ENCODE measurements at regions not wholly inside any gene's neighbourhood (a gene's known extent, or its start where the extent isn't known, plus 50 kb on each side); places are given as distances from the start of the nearest gene placed in this dataset.
A peak's percentile ranks its signal among the peaks of the same experiment; 100 is the strongest.
"Not testable (repeated sequence)": the region's sequence is repeated elsewhere in the genome, so short reads cannot be mapped to it uniquely, and the experiment has no call there.

GRCh38 chr3:40901796-40902195 lies 297.5 kb upstream of the CTNNB1 start:
- Histone ChIP-seq H3K4me3 (no peak overlapping the region), H3K4me1 (no peaks in the 10 kb centered on the region), H3K27me3 (no peaks in the 10 kb centered on the region), H3K36me3 (no peaks in the 10 kb centered on the region), H3K9me3 (replicated peaks) (no peaks in the 10 kb centered on the region), H3K27ac (no peak overlapping the region)
- DNase-seq: no peak

DNA sequence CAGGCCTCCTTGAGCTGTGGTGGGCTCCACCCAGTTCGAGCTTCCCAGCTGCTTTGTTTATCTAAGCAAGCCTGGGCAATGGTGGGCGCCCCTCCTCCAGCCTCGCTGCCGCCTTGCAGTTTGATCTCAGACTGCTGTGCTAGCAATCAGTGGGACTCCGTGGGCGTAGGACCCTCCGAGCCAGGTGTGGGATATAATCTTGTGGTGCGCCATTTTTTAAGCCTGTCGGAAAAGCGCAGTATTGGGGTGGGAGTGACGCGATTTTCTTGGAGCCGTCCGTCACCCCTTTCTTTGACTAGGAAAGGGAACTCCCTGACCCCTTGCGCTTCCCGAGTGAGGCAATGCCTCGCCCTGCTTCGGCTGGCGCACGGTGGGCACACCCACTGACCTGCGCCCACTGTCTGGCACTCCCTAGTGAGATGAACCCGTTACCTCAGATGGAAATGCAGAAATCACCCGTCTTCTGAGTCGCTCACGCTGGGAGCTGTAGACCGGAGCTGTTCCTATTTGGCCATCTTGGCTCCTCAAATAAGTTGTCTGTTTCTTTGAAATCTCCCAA lies 291.3 kb upstream of the CTNNB1 start:
- not testable (repeated sequence) for H3K4me1 ChIP-seq; H3K4me3 ChIP-seq; H3K36me3 ChIP-seq; H3K27me3 ChIP-seq; H3K27ac ChIP-seq; H3K9me3 ChIP-seq (replicated peaks); DNase-seq

- Histone ChIP-seq H3K27me3 (no peaks in the 10 kb centered on the region), H3K27ac (no peak overlapping the region), H3K36me3 (no peaks in the 10 kb centered on the region), H3K4me1 (0 out of 2 replicates have a peak, but pooled peaks cover 2% of the 10 kb centered on the region), H3K9me3 (replicated peaks) (no peaks in the 10 kb centered on the region), H3K4me3 (no peak overlapping the region)
- peak in 1 of 2 experiments; percentile 8 for DNase-seq
These were observed 290.7 kb upstream of the CTNNB1 start for GRCh38 chr3:40908612-40909011.

DNA sequence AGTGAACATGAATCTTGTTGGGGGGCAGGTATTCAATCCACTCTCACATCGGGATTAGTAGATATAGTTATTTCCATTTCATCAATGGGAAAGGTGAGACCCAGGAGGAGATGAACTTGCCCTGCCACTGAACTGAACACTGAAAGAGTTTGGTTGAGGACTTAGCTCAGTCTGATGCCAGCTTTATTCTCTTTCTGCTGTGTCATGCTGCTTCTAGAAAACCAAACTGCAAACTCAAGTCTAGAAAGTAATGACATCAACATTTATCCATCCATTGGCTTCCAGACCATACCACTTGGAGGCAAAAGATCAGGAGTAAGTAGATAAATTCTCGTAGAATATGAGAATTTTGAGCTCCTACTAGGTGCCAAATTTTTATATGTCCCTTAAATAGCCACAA lies 288.0 kb upstream of the CTNNB1 start:
- Histone ChIP-seq H3K36me3 (no peaks in the 10 kb centered on the region), H3K4me1 (0 out of 2 replicates have a peak, but pooled peaks cover 2% of the 10 kb centered on the region), H3K9me3 (replicated peaks) (no peaks in the 10 kb centered on the region), H3K27ac (no peak overlapping the region), H3K27me3 (no peaks in the 10 kb centered on the region), H3K4me3 (no peak overlapping the region)
- no peak for DNase-seq

DNA sequence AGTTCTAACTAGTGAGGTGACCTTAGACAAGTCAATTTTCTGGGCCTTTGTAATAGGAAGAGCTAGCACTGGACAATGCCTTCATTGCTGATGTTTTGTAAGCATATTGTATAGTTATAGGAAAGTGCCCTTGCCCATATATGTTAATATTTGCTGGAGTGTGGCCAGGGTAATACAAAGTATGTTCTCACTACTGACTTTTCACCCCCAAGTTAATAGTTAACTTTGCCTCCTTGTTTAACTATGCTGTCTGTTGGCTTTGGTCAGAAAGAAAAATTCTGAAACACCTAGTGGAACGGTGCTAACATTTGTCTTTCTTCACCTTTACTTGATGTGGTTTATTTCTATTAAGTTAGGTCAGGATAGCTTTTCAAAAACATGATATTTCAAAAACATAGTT lies 287.4 kb upstream of the CTNNB1 start:
- no peaks in the 10 kb centered on the region for H3K9me3 ChIP-seq (replicated peaks)
- DNase-seq: no peak
- 0 out of 2 replicates have a peak, but pooled peaks cover 2% of the 10 kb centered on the region for H3K4me1 ChIP-seq
- no peak overlapping the region for H3K4me3 ChIP-seq
- no peak overlapping the region for H3K27ac ChIP-seq
- no peaks in the 10 kb centered on the region for H3K36me3 ChIP-seq
- H3K27me3 ChIP-seq: no peaks in the 10 kb centered on the region

- DNase-seq: no peak
- Histone ChIP-seq H3K4me1 (0 out of 2 replicates have a peak, but pooled peaks cover 2% of the 10 kb centered on the region), H3K9me3 (replicated peaks) (no peaks in the 10 kb centered on the region), H3K27ac (no peak overlapping the region), H3K27me3 (no peaks in the 10 kb centered on the region), H3K36me3 (no peaks in the 10 kb centered on the region), H3K4me3 (no peak overlapping the region)
These were observed 286.8 kb upstream of the CTNNB1 start for GRCh38 chr3:40912461-40912860.

GRCh38 chr3:40913192-40913591 lies 286.1 kb upstream of the CTNNB1 start:
- no peak overlapping the region for H3K4me3 ChIP-seq
- no peaks in the 10 kb centered on the region for H3K27me3 ChIP-seq
- no peak for DNase-seq
- no peaks in the 10 kb centered on the region for H3K9me3 ChIP-seq (replicated peaks)
- H3K4me1 ChIP-seq: 0 out of 2 replicates have a peak, but pooled peaks cover 2% of the 10 kb centered on the region
- H3K36me3 ChIP-seq: no peaks in the 10 kb centered on the region
- H3K27ac ChIP-seq: no peak overlapping the region

DNA sequence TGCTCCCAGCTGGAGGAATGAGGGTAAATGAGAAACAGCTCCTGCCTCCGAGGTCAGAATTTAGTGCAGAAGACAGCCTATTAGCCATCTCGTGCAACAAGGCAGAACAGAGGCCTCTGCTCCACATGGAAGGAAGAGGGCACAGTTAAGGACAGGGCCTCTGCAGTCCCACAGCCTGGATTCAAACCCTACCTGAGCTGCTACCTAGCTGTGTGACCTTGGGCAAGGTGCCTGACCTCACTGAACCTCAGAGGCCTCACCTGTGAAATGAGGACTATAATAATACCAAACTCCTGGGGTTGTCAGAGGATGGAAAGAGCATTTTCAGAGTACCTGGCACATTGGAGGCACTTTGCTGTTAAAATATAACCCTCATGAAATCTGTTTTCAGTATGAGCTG lies 285.7 kb upstream of the CTNNB1 start:
- H3K27me3 ChIP-seq: no peaks in the 10 kb centered on the region
- H3K9me3 ChIP-seq (replicated peaks): no peaks in the 10 kb centered on the region
- H3K4me1 ChIP-seq: 0 out of 2 replicates have a peak, but pooled peaks cover 2% of the 10 kb centered on the region
- no peak overlapping the region for H3K27ac ChIP-seq
- H3K36me3 ChIP-seq: no peaks in the 10 kb centered on the region
- H3K4me3 ChIP-seq: no peak overlapping the region
- DNase-seq: no peak

- no peak for DNase-seq
- no peaks in the 10 kb centered on the region for H3K9me3 ChIP-seq (replicated peaks)
- H3K4me3 ChIP-seq: no peak overlapping the region
- H3K36me3 ChIP-seq: no peaks in the 10 kb centered on the region
- H3K4me1 ChIP-seq: 0 out of 2 replicates have a peak, but pooled peaks cover under 1% of the 10 kb centered on the region
- H3K27me3 ChIP-seq: no peaks in the 10 kb centered on the region
- no peak overlapping the region for H3K27ac ChIP-seq
These were observed 284.8 kb upstream of the CTNNB1 start for GRCh38 chr3:40914475-40914874.

GRCh38 chr3:40915346-40915865 lies 283.9 kb upstream of the CTNNB1 start:
- no peaks in the 10 kb centered on the region for H3K36me3 ChIP-seq
- no peaks in the 10 kb centered on the region for H3K4me1 ChIP-seq
- H3K9me3 ChIP-seq (replicated peaks): no peaks in the 10 kb centered on the region
- H3K27me3 ChIP-seq: no peaks in the 10 kb centered on the region
- H3K4me3 ChIP-seq: no peak overlapping the region
- H3K27ac ChIP-seq: no peak overlapping the region
- DNase-seq: no peak

GRCh38 chr3:40920041-40920440 lies 279.3 kb upstream of the CTNNB1 start:
- DNase-seq: no peak
- Histone ChIP-seq H3K4me1 (peaks cover 4% of the 10 kb centered on the region; the same call in 1 of the 2 replicates), H3K27me3 (no peaks in the 10 kb centered on the region), H3K9me3 (replicated peaks) (no peaks in the 10 kb centered on the region), H3K36me3 (no peaks in the 10 kb centered on the region), H3K4me3 (no peak overlapping the region), H3K27ac (no peak overlapping the region)

DNA sequence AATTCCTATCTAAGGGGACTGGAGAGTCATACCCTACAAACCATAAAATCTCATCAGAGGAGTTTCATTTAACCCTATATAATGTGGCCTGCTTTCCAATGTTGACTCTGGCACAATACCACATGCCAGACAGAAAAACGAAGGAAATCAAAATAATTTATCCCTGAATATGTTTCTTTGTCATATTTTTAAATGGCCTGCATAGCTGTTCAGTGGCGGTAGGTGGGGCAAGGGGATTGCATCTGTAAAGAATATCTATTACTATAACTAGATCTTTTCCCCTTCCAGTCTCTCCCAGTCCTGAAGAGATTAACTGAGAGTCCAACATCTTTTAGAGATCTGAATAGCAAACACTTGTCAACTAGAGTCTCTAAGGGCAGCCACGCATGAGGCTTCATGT lies 278.1 kb upstream of the CTNNB1 start:
- Histone ChIP-seq H3K36me3 (no peaks in the 10 kb centered on the region), H3K9me3 (replicated peaks) (no peaks in the 10 kb centered on the region), H3K4me1 (peaks cover 10% of the 10 kb centered on the region; the same call in 1 of the 2 replicates), H3K27ac (no peak overlapping the region), H3K4me3 (no peak overlapping the region), H3K27me3 (no peaks in the 10 kb centered on the region)
- no peak for DNase-seq

DNA sequence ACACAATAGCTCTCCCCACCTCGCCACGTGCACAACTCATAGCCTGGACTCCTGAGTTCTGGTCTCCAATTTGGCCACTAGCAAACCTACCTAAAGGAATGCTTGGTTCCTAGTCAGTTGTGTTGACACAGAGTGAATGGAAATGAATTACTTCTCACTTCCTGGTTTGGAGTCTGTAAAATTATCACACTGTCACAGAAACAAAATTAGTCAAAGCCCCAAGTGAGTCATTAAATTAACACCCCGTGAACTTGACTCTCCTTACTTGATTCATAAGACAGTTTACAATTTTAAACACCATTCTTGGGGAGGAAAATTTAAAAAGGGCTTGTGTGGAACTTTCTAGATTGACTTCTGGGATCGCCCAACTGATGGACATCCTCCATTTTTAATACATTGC lies 276.2 kb upstream of the CTNNB1 start:
- no peak overlapping the region for H3K4me3 ChIP-seq
- no peaks in the 10 kb centered on the region for H3K27me3 ChIP-seq
- no peaks in the 10 kb centered on the region for H3K36me3 ChIP-seq
- H3K27ac ChIP-seq: no peak overlapping the region
- peaks cover 10% of the 10 kb centered on the region; the same call in 1 of the 2 replicates for H3K4me1 ChIP-seq
- no peaks in the 10 kb centered on the region for H3K9me3 ChIP-seq (replicated peaks)
- DNase-seq: no peak

DNA sequence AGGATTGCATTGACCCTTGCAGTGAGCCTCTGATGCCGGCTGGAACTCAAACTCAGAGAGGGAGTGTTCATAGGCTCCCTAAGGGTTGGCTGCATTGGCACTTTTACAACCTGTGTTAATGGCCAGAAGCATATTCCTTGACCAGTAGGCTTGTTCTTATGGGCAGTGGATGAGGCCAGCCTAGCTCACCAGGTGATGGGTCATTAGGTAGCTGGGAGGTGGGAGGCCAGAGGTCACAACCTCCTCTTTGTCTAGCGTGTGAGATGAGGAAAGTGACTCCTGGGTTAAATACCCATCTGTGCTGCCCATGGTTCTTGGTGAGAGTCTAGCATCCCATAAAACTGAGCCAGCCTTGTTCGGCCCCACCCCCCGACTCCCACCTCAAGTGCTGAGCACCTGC lies 275.7 kb upstream of the CTNNB1 start:
- DNase-seq: no peak
- Histone ChIP-seq H3K9me3 (replicated peaks) (no peaks in the 10 kb centered on the region), H3K4me1 (peaks cover 10% of the 10 kb centered on the region; the same call in 1 of the 2 replicates)

GRCh38 chr3:40924559-40925141 lies 274.7 kb upstream of the CTNNB1 start:
- peaks cover 10% of the 10 kb centered on the region; the same call in 1 of the 2 replicates for H3K4me1 ChIP-seq
- H3K27me3 ChIP-seq: no peaks in the 10 kb centered on the region
- DNase-seq: no peak
- H3K27ac ChIP-seq: no peak overlapping the region
- no peaks in the 10 kb centered on the region for H3K9me3 ChIP-seq (replicated peaks)
- H3K36me3 ChIP-seq: no peaks in the 10 kb centered on the region
- H3K4me3 ChIP-seq: no peak overlapping the region

More for the DNA sequence above, 275.7 kb upstream of the CTNNB1 start:
- no peak overlapping the region for H3K4me3 ChIP-seq
- no peaks in the 10 kb centered on the region for H3K36me3 ChIP-seq
- no peak overlapping the region for H3K27ac ChIP-seq
- no peaks in the 10 kb centered on the region for H3K27me3 ChIP-seq

DNA sequence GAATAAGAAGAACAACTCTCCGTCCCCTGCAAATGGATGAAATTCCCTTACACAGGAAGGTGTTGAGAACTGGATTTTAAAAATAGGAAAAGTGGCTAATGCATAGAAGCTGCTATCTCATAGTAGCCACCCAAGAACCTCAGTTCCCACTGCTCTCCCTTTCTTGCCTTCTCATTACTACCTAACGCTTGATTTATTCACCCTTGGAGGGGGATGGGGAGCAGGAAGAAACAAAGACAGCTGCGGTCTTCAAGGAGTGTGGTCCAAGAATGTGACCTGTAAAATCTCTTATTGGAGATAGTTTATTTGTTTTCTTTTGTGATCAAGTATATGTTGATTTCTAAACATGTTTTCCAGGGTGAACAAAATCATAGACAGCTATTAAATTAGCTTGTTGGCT lies 274.1 kb upstream of the CTNNB1 start:
- H3K36me3 ChIP-seq: no peaks in the 10 kb centered on the region
- no peaks in the 10 kb centered on the region for H3K9me3 ChIP-seq (replicated peaks)
- no peak overlapping the region for H3K4me3 ChIP-seq
- H3K27me3 ChIP-seq: no peaks in the 10 kb centered on the region
- H3K4me1 ChIP-seq: peaks cover 10% of the 10 kb centered on the region; the same call in 1 of the 2 replicates
- no peak for DNase-seq
- no peak overlapping the region for H3K27ac ChIP-seq

Measured in SJCRH30 (cell line).